Tibial nerve (tissue), 4 donors: ENCODE measurements at regions not wholly inside any gene's neighbourhood (a gene's known extent, or its start where the extent isn't known, plus 50 kb on each side); places are given as distances from the start of the nearest gene placed in this dataset.
"Not testable (repeated sequence)": the region's sequence is repeated elsewhere in the genome, so short reads cannot be mapped to it uniquely, and the experiment has no call there.

Experiments
- DNase-seq, 2 donors: peaks; one replicate each; pipeline ENCODE4 v3.0.0-alpha.2; 2019; ENCODE audit warnings: low spot score in 2 of 2
- H3K27ac ChIP-seq, 4 donors: fragments of 200-600 bp; sonication (generic) in 3 of 4; one replicate each; pipeline ENCODE4 v1.5.1; 2017 to 2019; ENCODE audit warnings: mild to moderate bottlenecking in 1 of 4
- H3K27me3 ChIP-seq, 2 donors: fragments of 200-600 bp; sonication (generic) in 1 of 2; one replicate each; pipeline versions ENCODE4 v1.5.1 to v1.6.0; 2017 to 2019
- H3K36me3 ChIP-seq, 3 donors: fragments of 200-600 bp; sonication (generic); one replicate each; pipeline ENCODE4 v1.5.1; 2018 to 2019
- H3K4me1 ChIP-seq, 4 donors: fragments of 200-600 bp; sonication (generic) in 3 of 4; one replicate each; pipeline ENCODE4 v1.5.1; 2017 to 2019
- H3K4me3 ChIP-seq, 4 donors: fragments of 200-600 bp; sonication (generic) in 3 of 4; one replicate each; pipeline ENCODE4 v1.5.1; 2017 to 2019; ENCODE audit warnings: mild to moderate bottlenecking in 1 of 4, moderate library complexity in 1 of 4
- H3K9me3 ChIP-seq, 4 donors: fragments of 200-600 bp; sonication (generic) in 3 of 4; one replicate each; pipeline ENCODE4 v1.5.1; 2017 to 2019
- EP300 ChIP-seq, 2 donors: sonication (generic); formaldehyde crosslinking; IDR thresholded peaks; one replicate each; pipeline ENCODE4 v1.6.1; 2017; ENCODE audit warnings: antibody characterized with exemption in 2 of 2, mild to moderate bottlenecking in 1 of 2
- POLR2A ChIP-seq, 2 donors: fragments of 450-650 bp; IDR thresholded peaks; one replicate each; pipeline ENCODE4 v1.6.1; 2017; ENCODE audit warnings: antibody characterized with exemption in 2 of 2, mild to moderate bottlenecking in 2 of 2, moderate library complexity in 2 of 2
- WGBS, 2 donors: methylation state at CpG; one replicate each; pipeline ENCODE4 v1.1.5; 2018; 5-methylcytosine and 5-hydroxymethylcytosine counted together
- TF ChIP-seq, protein P1 (sequence below), 5 experiments: fragments of 200-600 bp in 3 of 5; fragments of 450-650 bp in 2 of 5; sonication (generic) in 3 of 5; IDR thresholded peaks; one replicate each; pipeline ENCODE4 v1.5.1; 2016 to 2019; ENCODE audit warnings: antibody characterized with exemption in 5 of 5, mild to moderate bottlenecking in 3 of 5, moderate library complexity in 2 of 5

- H3K27ac ChIP-seq, H3K4me3 ChIP-seq, H3K36me3 ChIP-seq, DNase-seq, H3K9me3 ChIP-seq, H3K27me3 ChIP-seq, H3K4me1 ChIP-seq: not testable (repeated sequence)
- 92% methylated on average over 1 of the region's 2 CpGs for WGBS, 2 donors
Observed at GRCh38 chr13:52324831-52325230, 81.1 kb downstream of the THSD1 start.

DNA sequence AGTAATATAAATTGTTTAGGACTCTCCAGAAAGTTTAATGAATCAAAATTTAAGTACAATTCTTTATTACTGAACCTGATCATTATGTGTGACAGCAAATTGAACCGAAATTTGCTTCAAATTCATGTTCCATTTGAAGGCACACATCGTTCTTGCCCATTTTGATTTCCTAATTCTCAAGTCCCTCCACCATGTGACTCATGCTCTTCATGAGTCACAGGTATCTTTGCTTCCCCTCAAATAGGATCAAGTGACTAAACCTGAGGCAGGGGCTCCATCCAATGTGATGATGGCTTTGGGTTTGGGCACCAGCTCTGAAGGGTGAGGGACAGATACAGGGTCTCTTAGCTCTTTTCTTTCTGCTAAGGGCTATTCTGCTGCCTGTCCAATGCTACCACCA, 86.1 kb downstream of the THSD1 start:
- no peaks in the 10 kb centered on the region for H3K9me3 ChIP-seq
- no peak for DNase-seq
- WGBS, 2 donors: 81 to 83% methylated on average over 2 of the region's 2 CpGs
- H3K4me3 ChIP-seq: no peak overlapping the region
- H3K4me1 ChIP-seq: no peaks in the 10 kb centered on the region
- no peaks in the 10 kb centered on the region for H3K36me3 ChIP-seq
- H3K27ac ChIP-seq: no peak overlapping the region
- H3K27me3 ChIP-seq: no peaks in the 10 kb centered on the region
- TF ChIP-seq, protein P1, sequence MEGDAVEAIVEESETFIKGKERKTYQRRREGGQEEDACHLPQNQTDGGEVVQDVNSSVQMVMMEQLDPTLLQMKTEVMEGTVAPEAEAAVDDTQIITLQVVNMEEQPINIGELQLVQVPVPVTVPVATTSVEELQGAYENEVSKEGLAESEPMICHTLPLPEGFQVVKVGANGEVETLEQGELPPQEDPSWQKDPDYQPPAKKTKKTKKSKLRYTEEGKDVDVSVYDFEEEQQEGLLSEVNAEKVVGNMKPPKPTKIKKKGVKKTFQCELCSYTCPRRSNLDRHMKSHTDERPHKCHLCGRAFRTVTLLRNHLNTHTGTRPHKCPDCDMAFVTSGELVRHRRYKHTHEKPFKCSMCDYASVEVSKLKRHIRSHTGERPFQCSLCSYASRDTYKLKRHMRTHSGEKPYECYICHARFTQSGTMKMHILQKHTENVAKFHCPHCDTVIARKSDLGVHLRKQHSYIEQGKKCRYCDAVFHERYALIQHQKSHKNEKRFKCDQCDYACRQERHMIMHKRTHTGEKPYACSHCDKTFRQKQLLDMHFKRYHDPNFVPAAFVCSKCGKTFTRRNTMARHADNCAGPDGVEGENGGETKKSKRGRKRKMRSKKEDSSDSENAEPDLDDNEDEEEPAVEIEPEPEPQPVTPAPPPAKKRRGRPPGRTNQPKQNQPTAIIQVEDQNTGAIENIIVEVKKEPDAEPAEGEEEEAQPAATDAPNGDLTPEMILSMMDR (IDR thresholded peaks at IDR 0.05): no peak
- no peak for TF ChIP-seq EP300 (IDR thresholded peaks at IDR 0.05)
- TF ChIP-seq POLR2A (IDR thresholded peaks at IDR 0.05): no peak

GRCh38 chr13:52309833-52310232, 96.1 kb downstream of the THSD1 start:
- not testable (repeated sequence) for DNase-seq, H3K27ac ChIP-seq, H3K36me3 ChIP-seq, H3K4me3 ChIP-seq, H3K27me3 ChIP-seq, H3K4me1 ChIP-seq
- 76 to 78% methylated on average over 6 of the region's 6 CpGs for WGBS, 2 donors
- peaks cover 0 to 16% (median 0%) of the 10 kb centered on the region in 4 donors for H3K9me3 ChIP-seq

DNA sequence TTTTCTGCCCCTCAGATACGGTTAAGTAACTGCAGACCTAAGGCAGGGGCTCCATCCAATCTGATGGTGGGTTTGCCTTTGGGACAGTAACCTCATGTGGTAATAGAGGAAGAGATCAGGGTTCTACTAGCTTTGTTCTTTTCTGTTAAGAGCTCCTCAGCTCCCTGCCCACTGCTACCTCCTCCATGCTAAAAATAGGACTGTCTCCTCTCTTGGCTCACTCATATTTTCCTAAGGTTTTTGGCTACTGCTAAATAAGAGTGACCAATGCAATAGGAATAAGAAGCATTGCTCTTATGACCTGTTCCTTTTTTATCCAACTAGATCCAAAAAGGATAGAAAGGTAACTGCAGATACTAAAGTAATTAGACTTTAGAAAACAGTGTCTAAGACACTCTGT, 99.6 kb downstream of the THSD1 start:
- not testable (repeated sequence) for H3K36me3 ChIP-seq, H3K27ac ChIP-seq, H3K27me3 ChIP-seq, H3K4me3 ChIP-seq, H3K4me1 ChIP-seq, DNase-seq
- no CpG with 5 or more reads among the region's 1 CpG for WGBS, 2 donors
- H3K9me3 ChIP-seq: peaks cover 0 to 19% (median 0%) of the 10 kb centered on the region in 4 donors

GRCh38 chr13:52303098-52303497, 102.9 kb downstream of the THSD1 start:
- not testable (repeated sequence) for H3K4me3 ChIP-seq, H3K36me3 ChIP-seq, H3K27ac ChIP-seq, DNase-seq, H3K4me1 ChIP-seq, H3K27me3 ChIP-seq
- H3K9me3 ChIP-seq: peaks cover 0 to 10% (median 0%) of the 10 kb centered on the region in 4 donors
- 89 to 100% methylated on average over 1 of the region's 1 CpG for WGBS, 2 donors

- peaks cover 0 to 10% (median 0%) of the 10 kb centered on the region in 4 donors for H3K9me3 ChIP-seq
- not testable (repeated sequence) for H3K27ac ChIP-seq, H3K4me1 ChIP-seq, H3K27me3 ChIP-seq, H3K4me3 ChIP-seq, H3K36me3 ChIP-seq, DNase-seq
- WGBS, 2 donors: no CpG with 5 or more reads among the region's 6 CpGs
Observed at GRCh38 chr13:52302688-52303087, 103.3 kb downstream of the THSD1 start.

- H3K27me3 ChIP-seq, H3K4me3 ChIP-seq, H3K36me3 ChIP-seq, H3K4me1 ChIP-seq, H3K27ac ChIP-seq, DNase-seq: not testable (repeated sequence)
- peaks cover 0 to 10% (median 0%) of the 10 kb centered on the region in 4 donors for H3K9me3 ChIP-seq
- WGBS, 2 donors: 62 to 83% methylated on average over 4 of the region's 4 CpGs
Observed at GRCh38 chr13:52301810-52302400, 104.1 kb downstream of the THSD1 start.

- not testable (repeated sequence) for H3K36me3 ChIP-seq, H3K4me1 ChIP-seq, H3K27me3 ChIP-seq, H3K27ac ChIP-seq, DNase-seq, H3K4me3 ChIP-seq
- 67 to 74% methylated on average over 5 of the region's 5 CpGs for WGBS, 2 donors
- H3K9me3 ChIP-seq: peaks cover 0 to 10% (median 0%) of the 10 kb centered on the region in 4 donors
Observed at GRCh38 chr13:52298079-52298661, 107.8 kb downstream of the THSD1 start.

DNA sequence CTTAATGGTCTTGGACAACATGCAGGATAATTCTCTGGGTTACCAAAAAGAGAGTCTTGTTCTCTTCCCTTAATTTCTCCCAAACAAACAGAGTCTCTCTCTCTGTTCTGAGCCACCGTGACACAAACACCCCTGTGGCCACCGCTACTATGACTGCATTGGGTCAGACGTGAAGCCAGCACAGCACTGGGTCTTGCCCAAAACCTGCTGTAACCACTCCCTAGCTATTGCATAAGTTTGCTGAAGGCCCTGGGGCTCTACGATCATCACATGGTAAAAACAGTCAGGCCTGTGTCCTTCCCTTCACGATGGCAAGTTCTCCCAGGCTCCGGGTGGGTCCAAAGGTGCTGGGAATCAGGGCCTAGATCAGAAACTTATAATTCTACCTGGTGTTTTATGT, 117.1 kb downstream of the THSD1 start:
- H3K27me3 ChIP-seq, DNase-seq, H3K27ac ChIP-seq, H3K4me3 ChIP-seq, H3K36me3 ChIP-seq, H3K9me3 ChIP-seq, H3K4me1 ChIP-seq: not testable (repeated sequence)
- 80 to 83% methylated on average over 2 of the region's 6 CpGs for WGBS, 2 donors

DNA sequence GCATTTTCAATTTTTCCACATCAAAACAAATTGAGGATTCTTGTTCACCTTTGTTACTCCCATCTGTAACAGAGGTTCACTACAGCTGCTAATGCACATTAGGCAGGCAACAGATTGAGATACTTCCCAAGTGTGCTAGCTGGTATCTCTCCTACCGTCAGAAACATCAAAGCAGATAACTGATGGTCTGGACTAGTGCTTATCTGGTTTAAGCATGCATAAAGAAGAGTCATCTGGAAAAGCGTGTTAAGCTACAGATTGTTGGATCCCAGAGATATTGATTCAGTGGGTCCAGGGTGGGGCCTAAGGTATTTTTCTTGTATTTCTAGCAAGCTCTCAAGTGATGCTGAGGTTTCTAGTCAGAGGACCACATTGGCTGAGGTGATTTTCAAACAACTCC, 122.0 kb upstream of the NEK3 start:
- H3K4me1 ChIP-seq, H3K4me3 ChIP-seq, H3K36me3 ChIP-seq, DNase-seq, H3K9me3 ChIP-seq, H3K27ac ChIP-seq, H3K27me3 ChIP-seq: not testable (repeated sequence)
- 87 to 90% methylated on average over 2 of the region's 2 CpGs for WGBS, 2 donors

GRCh38 chr13:52279408-52279807, 120.0 kb upstream of the NEK3 start:
- DNase-seq, H3K36me3 ChIP-seq, H3K4me1 ChIP-seq, H3K4me3 ChIP-seq, H3K27ac ChIP-seq, H3K27me3 ChIP-seq, H3K9me3 ChIP-seq: not testable (repeated sequence)
- no CpG with 5 or more reads among the region's 1 CpG for WGBS, 2 donors

DNA sequence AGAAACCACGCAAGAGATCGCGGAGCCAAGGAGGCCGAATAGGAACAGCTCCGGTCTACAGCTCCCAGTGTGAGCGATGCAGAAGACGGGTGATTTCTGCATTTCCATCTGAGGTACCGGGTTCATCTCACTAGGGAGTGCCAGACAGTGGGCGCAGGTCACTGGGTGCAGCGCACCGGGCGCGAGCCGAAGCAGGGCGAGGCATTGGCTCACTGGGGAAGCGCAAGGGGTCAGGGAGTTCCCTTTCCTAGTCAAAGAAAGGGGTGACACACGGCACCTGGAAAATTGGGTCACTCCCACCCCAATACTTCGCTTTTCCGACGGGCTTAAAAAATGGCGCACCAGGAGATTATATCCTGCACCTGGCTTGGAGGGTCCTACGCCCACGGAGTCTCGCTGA, 94.9 kb upstream of the NEK3 start:
- H3K36me3 ChIP-seq, H3K27me3 ChIP-seq, H3K4me1 ChIP-seq, H3K27ac ChIP-seq, H3K4me3 ChIP-seq, H3K9me3 ChIP-seq, DNase-seq: not testable (repeated sequence)
- 96 to 97% methylated on average over 11 to 18 of the region's 24 CpGs for WGBS, 2 donors

GRCh38 chr13:52240752-52241151, 81.4 kb upstream of the NEK3 start:
- not testable (repeated sequence) for H3K4me3 ChIP-seq, H3K4me1 ChIP-seq, H3K9me3 ChIP-seq, H3K36me3 ChIP-seq, H3K27me3 ChIP-seq, H3K27ac ChIP-seq, DNase-seq
- 75 to 88% methylated on average over 3 of the region's 3 CpGs for WGBS, 2 donors
